GF-D8 (cell line): ENCODE measurements at regions not wholly inside any gene's neighbourhood (a gene's known extent, or its start where the extent isn't known, plus 50 kb on each side); places are given as distances from the start of the nearest gene placed in this dataset.

Experiments used
- DNase-seq: peaks from one replicate; lab custom pipeline; 2025; lab: John Stamatoyannopoulos, UW

GRCh38 chr11:69348414-69349235 is 54.7 kb downstream of the MYEOV start:
- no peak for DNase-seq

GRCh38 chr11:69350040-69350439 is 56.1 kb downstream of the MYEOV start:
- no peak for DNase-seq

GRCh38 chr11:69350596-69350995 is 56.6 kb downstream of the MYEOV start:
- DNase-seq = no peak

GRCh38 chr11:69351460-69351859 is 57.5 kb downstream of the MYEOV start:
- DNase-seq = no peak

- no peak for DNase-seq
These were observed 58.2 kb downstream of the MYEOV start for GRCh38 chr11:69352166-69352565.

GRCh38 chr11:69352715-69353319 is 58.9 kb downstream of the MYEOV start:
- DNase-seq = no peak

- no peak for DNase-seq
These were observed 60.0 kb downstream of the MYEOV start for GRCh38 chr11:69353696-69354544.

- DNase-seq = no peak
These were observed 60.6 kb downstream of the MYEOV start for GRCh38 chr11:69354545-69354897.

- DNase-seq = no peak
These were observed 61.5 kb downstream of the MYEOV start for GRCh38 chr11:69355346-69355940.

- DNase-seq = no peak
These were observed 62.2 kb downstream of the MYEOV start for GRCh38 chr11:69355959-69356702.

GRCh38 chr11:69356703-69357457 is 62.9 kb downstream of the MYEOV start:
- DNase-seq = no peak

GRCh38 chr11:69357458-69358397 is 63.8 kb downstream of the MYEOV start:
- no peak for DNase-seq

- DNase-seq = no peak
These were observed 64.6 kb downstream of the MYEOV start for GRCh38 chr11:69358398-69359020.

- no peak for DNase-seq
These were observed 66.0 kb downstream of the MYEOV start for GRCh38 chr11:69359735-69360480.

GRCh38 chr11:69360606-69361005 is 66.7 kb downstream of the MYEOV start:
- DNase-seq = no peak

- no peak for DNase-seq
These were observed 67.1 kb downstream of the MYEOV start for GRCh38 chr11:69361048-69361447.

GRCh38 chr11:69361466-69361865 is 67.5 kb downstream of the MYEOV start:
- DNase-seq = no peak

- DNase-seq = no peak
These were observed 68.4 kb downstream of the MYEOV start for GRCh38 chr11:69362315-69362714.

GRCh38 chr11:69364921-69365320 is 71.0 kb downstream of the MYEOV start:
- DNase-seq = no peak
